ENCODE measurements at regions not wholly inside any gene's neighbourhood (a gene's known extent, or its start where the extent isn't known, plus 50 kb on each side); places are given as distances from the start of the nearest gene placed in this dataset.

DNA sequence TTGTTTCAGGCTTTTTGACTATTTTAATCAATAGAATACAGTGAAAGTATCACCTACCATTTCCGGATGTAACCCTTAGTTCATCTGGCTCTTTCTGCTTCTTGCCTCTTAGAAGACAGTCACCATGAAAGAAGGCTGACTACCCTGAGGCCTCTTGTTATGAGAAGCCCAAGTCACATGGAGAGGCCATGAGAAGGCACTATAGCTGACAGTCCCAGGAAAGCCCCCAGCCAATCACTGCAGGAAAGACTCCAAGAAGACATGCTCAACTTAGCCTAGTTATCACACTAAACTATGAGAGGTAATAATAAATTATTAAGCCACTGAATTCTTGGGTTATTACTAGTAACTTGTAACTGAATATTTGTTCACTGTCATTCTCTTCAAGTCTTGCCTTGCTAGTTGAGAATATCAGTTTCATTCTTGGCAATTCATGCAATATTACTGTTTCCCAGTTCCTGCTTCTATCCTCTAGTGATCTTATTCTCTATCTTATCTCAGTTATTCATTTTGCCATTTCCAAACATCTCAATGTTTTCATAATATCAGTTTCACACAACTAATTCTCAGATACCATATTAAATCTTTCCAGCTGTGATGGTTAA is 57.1 kb upstream of the GUCY1A1 start:
- intact Hi-C loops (cut with micrococcal nuclease; ENCODE audit: unreplicated experiment) = no loop called here
- ChIA-PET POLR2A (ENCODE audit: low non-redundant PET) (no interaction called here), CTCF (no interaction called here)
- H3K4me1 ChIP-seq (ENCODE audit: insufficient read depth, low read length, poor library complexity, severe bottlenecking) = no peaks in the 10 kb centered on the region
- H3K27ac ChIP-seq (ENCODE audit: low read depth, low read length, poor library complexity, severe bottlenecking) = no peak overlapping the region
- no peak overlapping the region for H3K4me3 ChIP-seq (ENCODE audit: low read depth, low read length, poor library complexity, severe bottlenecking)
- no peaks in the 10 kb centered on the region for H3K36me3 ChIP-seq (ENCODE audit: insufficient read depth, low read length, poor library complexity, severe bottlenecking)
- no peaks in the 10 kb centered on the region for H3K9me3 ChIP-seq (ENCODE audit: low read depth, low read length, poor library complexity, severe bottlenecking)
- no peak for TF ChIP-seq CTCF (conservative IDR thresholded peaks at IDR 0.05; ENCODE audit: low read depth, low read length)
- TF ChIP-seq EZH2 (IDR thresholded peaks at IDR 0.05; ENCODE audit: borderline replicate concordance, low read depth, low read length, poor library complexity, severe bottlenecking) = no peak
- no peaks in the 10 kb centered on the region for H3K27me3 ChIP-seq (replicated peaks; ENCODE audit: insufficient read depth, low read depth, low read length, poor library complexity)
- BruUV-seq (replicated peaks) = no TSS peak
- no peak for DNase-seq (ENCODE audit: low spot score)

GRCh38 chr4:155608225-155608885 is 58.3 kb upstream of the GUCY1A1 start:
- BruUV-seq (replicated peaks) = no TSS peak
- CTCF ChIA-PET = no interaction called here
- H3K27me3 ChIP-seq (replicated peaks; ENCODE audit: insufficient read depth, low read depth, low read length, poor library complexity) = no peaks in the 10 kb centered on the region

DNA sequence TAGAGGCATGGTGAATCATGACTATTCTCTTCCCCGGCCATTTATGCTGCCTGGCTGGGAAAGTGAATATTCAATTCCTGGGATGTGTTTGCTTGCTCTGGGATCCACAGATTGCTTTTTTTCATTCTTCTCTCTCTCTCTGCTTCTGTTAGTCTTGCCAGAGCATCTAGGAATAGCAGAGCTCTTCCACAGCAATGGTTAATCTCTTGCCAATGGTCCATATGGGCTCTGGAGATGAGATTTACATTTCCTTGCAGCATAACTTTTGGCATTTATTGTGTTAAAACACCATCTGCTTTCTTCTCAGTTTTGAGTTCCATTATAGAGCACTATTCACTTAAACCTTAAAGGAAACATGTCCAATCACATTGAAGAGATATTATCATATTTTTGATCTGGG is 59.2 kb upstream of the GUCY1A1 start:
- DNase-seq (ENCODE audit: low spot score) = no peak
- no TSS peak for BruUV-seq (replicated peaks)
- Histone ChIP-seq H3K27me3 (replicated peaks; ENCODE audit: insufficient read depth, low read depth, low read length, poor library complexity) (no peaks in the 10 kb centered on the region), H3K36me3 (ENCODE audit: insufficient read depth, low read length, poor library complexity, severe bottlenecking) (no peaks in the 10 kb centered on the region), H3K4me1 (ENCODE audit: insufficient read depth, low read length, poor library complexity, severe bottlenecking) (no peaks in the 10 kb centered on the region), H3K27ac (ENCODE audit: low read depth, low read length, poor library complexity, severe bottlenecking) (no peak overlapping the region), H3K9me3 (ENCODE audit: low read depth, low read length, poor library complexity, severe bottlenecking) (no peaks in the 10 kb centered on the region), H3K4me3 (ENCODE audit: low read depth, low read length, poor library complexity, severe bottlenecking) (no peak overlapping the region)
- CTCF ChIA-PET = no interaction called here
- POLR2A ChIA-PET (ENCODE audit: low non-redundant PET) = no interaction called here
- intact Hi-C loops (cut with micrococcal nuclease; ENCODE audit: unreplicated experiment) = no loop called here
- TF ChIP-seq CTCF (conservative IDR thresholded peaks at IDR 0.05; ENCODE audit: low read depth, low read length) (no peak), EZH2 (IDR thresholded peaks at IDR 0.05; ENCODE audit: borderline replicate concordance, low read depth, low read length, poor library complexity, severe bottlenecking) (no peak)

More at GRCh38 chr4:155608225-155608885, 58.3 kb upstream of the GUCY1A1 start:
- H3K4me1 ChIP-seq (ENCODE audit: insufficient read depth, low read length, poor library complexity, severe bottlenecking) = no peaks in the 10 kb centered on the region
- DNase-seq (ENCODE audit: low spot score) = no peak
- H3K4me3 ChIP-seq (ENCODE audit: low read depth, low read length, poor library complexity, severe bottlenecking) = no peak overlapping the region
- H3K27ac ChIP-seq (ENCODE audit: low read depth, low read length, poor library complexity, severe bottlenecking) = no peak overlapping the region
- no peak for TF ChIP-seq CTCF (conservative IDR thresholded peaks at IDR 0.05; ENCODE audit: low read depth, low read length)
- TF ChIP-seq EZH2 (IDR thresholded peaks at IDR 0.05; ENCODE audit: borderline replicate concordance, low read depth, low read length, poor library complexity, severe bottlenecking) = no peak
- POLR2A ChIA-PET (ENCODE audit: low non-redundant PET) = no interaction called here
- no peaks in the 10 kb centered on the region for H3K9me3 ChIP-seq (ENCODE audit: low read depth, low read length, poor library complexity, severe bottlenecking)
- no peaks in the 10 kb centered on the region for H3K36me3 ChIP-seq (ENCODE audit: insufficient read depth, low read length, poor library complexity, severe bottlenecking)
- intact Hi-C loops (cut with micrococcal nuclease; ENCODE audit: unreplicated experiment) = no loop called here
